GM18520 (cell line): ENCODE measurements at regions not wholly inside any gene's neighbourhood (a gene's known extent, or its start where the extent isn't known, plus 50 kb on each side); places are given as distances from the start of the nearest gene placed in this dataset.
A peak's percentile ranks its signal among the peaks of the same experiment; 100 is the strongest.
"Not testable (repeated sequence)": the region's sequence is repeated elsewhere in the genome, so short reads cannot be mapped to it uniquely, and the experiment has no call there.

Experiments
- ATAC-seq: cut with Tn5 transposase; IDR thresholded peaks from one replicate; pipeline ENCODE4 v1.9.1; 2021; ENCODE audit not compliant: unreplicated experiment

GRCh38 chr5:144048259-144048856 lies 122.1 kb downstream of the YIPF5 start:
- ATAC-seq: no peak

GRCh38 chr5:144055391-144055790 lies 115.1 kb downstream of the YIPF5 start:
- not testable (repeated sequence) for ATAC-seq

GRCh38 chr5:144060091-144060490 lies 110.4 kb downstream of the YIPF5 start:
- ATAC-seq: not testable (repeated sequence)

- no peak for ATAC-seq
Measured at GRCh38 chr5:144060598-144060997, 109.9 kb downstream of the YIPF5 start.

GRCh38 chr5:144065786-144066185 lies 104.7 kb downstream of the YIPF5 start:
- ATAC-seq: no peak

GRCh38 chr5:144072518-144072927 lies 97.9 kb downstream of the YIPF5 start:
- ATAC-seq: no peak

- no peak for ATAC-seq
Measured at GRCh38 chr5:144076521-144077083, 93.9 kb downstream of the YIPF5 start.

GRCh38 chr5:144083185-144083584 lies 87.3 kb downstream of the YIPF5 start:
- ATAC-seq: no peak

GRCh38 chr5:144084971-144085370 lies 85.5 kb downstream of the YIPF5 start:
- ATAC-seq: no peak

GRCh38 chr5:144085381-144085780 lies 85.1 kb downstream of the YIPF5 start:
- ATAC-seq: no peak

GRCh38 chr5:144086295-144086694 lies 84.2 kb downstream of the YIPF5 start:
- no peak for ATAC-seq

- ATAC-seq: no peak
Measured at GRCh38 chr5:144087576-144087975, 82.9 kb downstream of the YIPF5 start.

GRCh38 chr5:144088206-144089064 lies 82.0 kb downstream of the YIPF5 start:
- no peak for ATAC-seq

GRCh38 chr5:144089401-144090021 lies 80.9 kb downstream of the YIPF5 start:
- ATAC-seq: peak; percentile 60

GRCh38 chr5:144092508-144092907 lies 78.0 kb downstream of the YIPF5 start:
- ATAC-seq: no peak

- ATAC-seq: no peak
Measured at GRCh38 chr5:144093400-144093799, 77.1 kb downstream of the YIPF5 start.

GRCh38 chr5:144093868-144094267 lies 76.6 kb downstream of the YIPF5 start:
- no peak for ATAC-seq

GRCh38 chr5:144100702-144101101 lies 69.8 kb downstream of the YIPF5 start:
- no peak for ATAC-seq

- ATAC-seq: no peak
Measured at GRCh38 chr5:144101616-144102015, 68.8 kb downstream of the YIPF5 start.

- no peak for ATAC-seq
Measured at GRCh38 chr5:144102361-144102760, 68.1 kb downstream of the YIPF5 start.

GRCh38 chr5:144102979-144103378 lies 67.5 kb downstream of the YIPF5 start:
- ATAC-seq: no peak
